K562 (cell line): ENCODE measurements at regions not wholly inside any gene's neighbourhood (a gene's known extent, or its start where the extent isn't known, plus 50 kb on each side); places are given as distances from the start of the nearest gene placed in this dataset.

Source experiments
- CEBPZ ChIP-seq: fragments of 150-350 bp; IDR thresholded peaks from 2 replicates; pipeline ENCODE4 v1.6.1; 2014; ENCODE audit warnings: low read depth, mild to moderate bottlenecking, low read length, borderline replicate concordance
- ERF ChIP-seq: fragments of 450-650 bp; formaldehyde crosslinking; IDR thresholded peaks from 2 replicates; pipeline ENCODE4 v1.4.0; 2020; ENCODE audit warnings: mild to moderate bottlenecking, mixed read lengths
- MIER1 ChIP-seq: fragments of 450-650 bp; IDR thresholded peaks from 2 replicates; pipeline ENCODE4 v1.6.1; 2016; ENCODE audit warnings: antibody characterized with exemption, mild to moderate bottlenecking, low read depth
- ZBTB43 ChIP-seq: sonication (generic); formaldehyde crosslinking; IDR thresholded peaks from 2 replicates; pipeline ENCODE4 v1.8.0; 2023; ENCODE audit warnings: mild to moderate bottlenecking, missing genetic modification reagents
- ZNF76 ChIP-seq: fragments of 250-450 bp; sonication (Bioruptor Pico); IDR thresholded peaks from 2 replicates; pipeline ENCODE4 v1.4.0; 2020; ENCODE audit warnings: mild to moderate bottlenecking, moderate library complexity, borderline replicate concordance

- TF ChIP-seq ZNF76 (CRISPR knock-in tag) (no peak), ZBTB43 (CRISPR knock-in tag) (no peak), MIER1 (no peak), ERF (CRISPR knock-in tag) (no peak), CEBPZ (no peak)
These were observed 1274.8 kb downstream of the FSCB start for GRCh38 chr14:43232261-43232660.
